ENCODE measurements at regions not wholly inside any gene's neighbourhood (a gene's known extent, or its start where the extent isn't known, plus 50 kb on each side); places are given as distances from the start of the nearest gene placed in this dataset.
"Not testable (repeated sequence)": the region's sequence is repeated elsewhere in the genome, so short reads cannot be mapped to it uniquely, and the experiment has no call there.

GRCh38 chr4:53712408-53713020 lies 121.2 kb upstream of the LNX1 start:
- no peak for DNase-seq

GRCh38 chr4:53711926-53712325 lies 120.6 kb upstream of the LNX1 start:
- no peak for DNase-seq

- no peak for DNase-seq
Measured at GRCh38 chr4:53709693-53710092, 118.4 kb upstream of the LNX1 start.

GRCh38 chr4:53707491-53707890 lies 116.2 kb upstream of the LNX1 start:
- DNase-seq = no peak

GRCh38 chr4:53706422-53707032 lies 115.2 kb upstream of the LNX1 start:
- no peak for DNase-seq

- DNase-seq = no peak
Measured at GRCh38 chr4:53705972-53706371, 114.7 kb upstream of the LNX1 start.

- DNase-seq = no peak
Measured at GRCh38 chr4:53705151-53705764, 114.0 kb upstream of the LNX1 start.

GRCh38 chr4:53704329-53704728 lies 113.0 kb upstream of the LNX1 start:
- no peak for DNase-seq

- DNase-seq = no peak
Measured at GRCh38 chr4:53703267-53703655, 112.0 kb upstream of the LNX1 start.

GRCh38 chr4:53702334-53703266 lies 111.3 kb upstream of the LNX1 start:
- DNase-seq = peak; percentile 14

- not testable (repeated sequence) for DNase-seq
Measured at GRCh38 chr4:53701260-53701659, 110.0 kb upstream of the LNX1 start.

GRCh38 chr4:53699310-53699709 lies 108.0 kb upstream of the LNX1 start:
- not testable (repeated sequence) for DNase-seq

- DNase-seq = no peak
Measured at GRCh38 chr4:53697016-53697685, 105.9 kb upstream of the LNX1 start.

- DNase-seq = no peak
Measured at GRCh38 chr4:53695540-53696463, 104.5 kb upstream of the LNX1 start.

GRCh38 chr4:53694666-53695065 lies 103.4 kb upstream of the LNX1 start:
- DNase-seq = no peak

GRCh38 chr4:53693909-53694308 lies 102.6 kb upstream of the LNX1 start:
- DNase-seq = no peak

GRCh38 chr4:53693408-53693807 lies 102.1 kb upstream of the LNX1 start:
- DNase-seq = no peak

- no peak for DNase-seq
Measured at GRCh38 chr4:53688186-53688790, 97.0 kb upstream of the LNX1 start.

- no peak for DNase-seq
Measured at GRCh38 chr4:53686521-53686920, 95.2 kb upstream of the LNX1 start.

- no peak for DNase-seq
Measured at GRCh38 chr4:53684136-53685130, 93.1 kb upstream of the LNX1 start.

All from NCI-H187 treated with DMSO at 0.1 percent for 48 hours (cell line).